ENCODE measurements at regions not wholly inside any gene's neighbourhood (a gene's known extent, or its start where the extent isn't known, plus 50 kb on each side); places are given as distances from the start of the nearest gene placed in this dataset.

DNA sequence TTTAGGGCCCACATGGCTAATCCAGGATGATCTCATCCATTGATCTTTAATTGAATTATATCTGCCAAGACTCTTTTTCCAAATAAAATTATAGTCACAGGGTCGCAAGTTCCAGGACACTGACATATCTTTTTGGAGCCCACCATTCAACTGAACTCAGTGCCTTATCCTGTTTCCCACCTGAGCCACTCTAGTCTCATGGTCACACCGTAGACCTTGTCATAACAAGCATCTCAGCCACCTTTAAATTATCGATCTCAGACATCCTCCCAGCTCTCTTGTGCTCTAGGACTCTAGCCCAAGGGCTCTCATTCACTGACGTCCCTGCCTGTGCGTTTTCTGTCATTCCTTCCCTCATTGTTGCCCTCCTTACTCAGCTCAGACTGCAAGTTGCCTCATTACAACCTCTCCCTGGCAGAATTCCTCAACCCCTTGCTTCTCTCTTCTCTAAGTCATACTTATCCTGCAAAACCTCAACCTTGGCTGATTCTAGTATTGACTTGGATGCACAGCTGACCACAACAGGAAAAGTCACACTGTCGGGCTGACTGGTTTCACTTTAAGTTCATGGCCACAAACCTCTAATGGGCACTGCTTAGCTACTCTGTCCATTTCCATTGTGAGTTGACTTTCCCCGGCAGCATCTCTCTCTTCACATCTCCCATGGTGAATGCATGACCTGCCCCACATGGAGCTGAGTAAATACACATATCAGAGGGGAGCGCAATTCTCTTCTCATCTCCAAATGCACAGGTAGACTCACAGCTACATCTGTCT, 91.0 kb upstream of the TRIM2 start (continued):
- TF ChIP-seq, protein P1, sequence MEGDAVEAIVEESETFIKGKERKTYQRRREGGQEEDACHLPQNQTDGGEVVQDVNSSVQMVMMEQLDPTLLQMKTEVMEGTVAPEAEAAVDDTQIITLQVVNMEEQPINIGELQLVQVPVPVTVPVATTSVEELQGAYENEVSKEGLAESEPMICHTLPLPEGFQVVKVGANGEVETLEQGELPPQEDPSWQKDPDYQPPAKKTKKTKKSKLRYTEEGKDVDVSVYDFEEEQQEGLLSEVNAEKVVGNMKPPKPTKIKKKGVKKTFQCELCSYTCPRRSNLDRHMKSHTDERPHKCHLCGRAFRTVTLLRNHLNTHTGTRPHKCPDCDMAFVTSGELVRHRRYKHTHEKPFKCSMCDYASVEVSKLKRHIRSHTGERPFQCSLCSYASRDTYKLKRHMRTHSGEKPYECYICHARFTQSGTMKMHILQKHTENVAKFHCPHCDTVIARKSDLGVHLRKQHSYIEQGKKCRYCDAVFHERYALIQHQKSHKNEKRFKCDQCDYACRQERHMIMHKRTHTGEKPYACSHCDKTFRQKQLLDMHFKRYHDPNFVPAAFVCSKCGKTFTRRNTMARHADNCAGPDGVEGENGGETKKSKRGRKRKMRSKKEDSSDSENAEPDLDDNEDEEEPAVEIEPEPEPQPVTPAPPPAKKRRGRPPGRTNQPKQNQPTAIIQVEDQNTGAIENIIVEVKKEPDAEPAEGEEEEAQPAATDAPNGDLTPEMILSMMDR (IDR thresholded peaks at IDR 0.05; ENCODE audit: low read depth, low read length, missing input control): no peak
- TF ChIP-seq SP1 (IDR thresholded peaks at IDR 0.05): no peak
- no peak for TF ChIP-seq JUND (IDR thresholded peaks at IDR 0.05)
- TF ChIP-seq RXRA (IDR thresholded peaks at IDR 0.05): no peak
- no peak for TF ChIP-seq NR2F2 (IDR thresholded peaks at IDR 0.05)

DNA sequence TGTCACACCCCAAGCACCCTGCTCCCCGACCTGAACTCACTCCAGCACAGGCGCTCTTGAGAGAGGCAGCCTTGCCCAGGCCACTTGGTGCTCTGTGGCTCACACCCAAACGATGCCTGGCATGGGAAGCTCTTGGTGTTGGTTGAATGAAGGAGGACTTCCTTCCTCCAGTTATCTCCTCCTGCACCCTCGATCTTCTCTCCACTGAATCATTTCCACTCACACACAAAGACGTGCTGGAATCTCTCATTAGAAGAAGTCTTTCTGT, 90.5 kb upstream of the TRIM2 start:
- no peak for DNase-seq (ENCODE audit: low spot score)
- H3K4me1 ChIP-seq (ENCODE audit: control insufficient read depth in 4 of 4, insufficient read depth in 4 of 4, low read length in 3 of 4): no peaks in the 10 kb centered on the region
- no peaks in the 10 kb centered on the region for H3K27me3 ChIP-seq (ENCODE audit: control insufficient read depth in 4 of 4, insufficient read depth in 4 of 4, low read length in 3 of 4)
- H3K9me3 ChIP-seq (ENCODE audit: control insufficient read depth in 4 of 4, low read length in 3 of 4): no peaks in the 10 kb centered on the region
- 66% methylated on average over 5 of the region's 5 CpGs for WGBS
- no peaks in the 10 kb centered on the region for H3K36me3 ChIP-seq (ENCODE audit: control insufficient read depth in 4 of 4, insufficient read depth in 3 of 4, low read depth in 1 of 4, low read length in 3 of 4)
- H3K27ac ChIP-seq (ENCODE audit: low read depth in 1 of 2, low read length in 2 of 2): no peak overlapping the region
- no peak overlapping the region for H3K9ac ChIP-seq (ENCODE audit: low read depth in 1 of 2, low read length in 2 of 2)
- no peak for TF ChIP-seq RXRA (IDR thresholded peaks at IDR 0.05)
- TF ChIP-seq HNF4G (IDR thresholded peaks at IDR 0.05): no peak
- no peak for TF ChIP-seq FOXA1 (IDR thresholded peaks at IDR 0.05)
- TF ChIP-seq, protein P2, sequence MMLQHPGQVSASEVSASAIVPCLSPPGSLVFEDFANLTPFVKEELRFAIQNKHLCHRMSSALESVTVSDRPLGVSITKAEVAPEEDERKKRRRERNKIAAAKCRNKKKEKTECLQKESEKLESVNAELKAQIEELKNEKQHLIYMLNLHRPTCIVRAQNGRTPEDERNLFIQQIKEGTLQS (IDR thresholded peaks at IDR 0.05): no peak
- TF ChIP-seq EGR1 (IDR thresholded peaks at IDR 0.05; ENCODE audit: low read depth in 2 of 2): no peak
- TF ChIP-seq GABPA (IDR thresholded peaks at IDR 0.05 in 1 of 2, conservative IDR thresholded peaks at IDR 0.05 in 1 of 2): no peak
- TF ChIP-seq, protein P3, sequence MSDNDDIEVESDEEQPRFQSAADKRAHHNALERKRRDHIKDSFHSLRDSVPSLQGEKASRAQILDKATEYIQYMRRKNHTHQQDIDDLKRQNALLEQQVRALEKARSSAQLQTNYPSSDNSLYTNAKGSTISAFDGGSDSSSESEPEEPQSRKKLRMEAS (IDR thresholded peaks at IDR 0.05): no peak
- TF ChIP-seq SP1 (IDR thresholded peaks at IDR 0.05): no peak
- TF ChIP-seq NR2F2 (IDR thresholded peaks at IDR 0.05): no peak
- TF ChIP-seq YY1 (IDR thresholded peaks at IDR 0.05): no peak
- no peak overlapping the region for H3K4me3 ChIP-seq (ENCODE audit: low read depth in 1 of 3, low read length in 3 of 3)

DNA sequence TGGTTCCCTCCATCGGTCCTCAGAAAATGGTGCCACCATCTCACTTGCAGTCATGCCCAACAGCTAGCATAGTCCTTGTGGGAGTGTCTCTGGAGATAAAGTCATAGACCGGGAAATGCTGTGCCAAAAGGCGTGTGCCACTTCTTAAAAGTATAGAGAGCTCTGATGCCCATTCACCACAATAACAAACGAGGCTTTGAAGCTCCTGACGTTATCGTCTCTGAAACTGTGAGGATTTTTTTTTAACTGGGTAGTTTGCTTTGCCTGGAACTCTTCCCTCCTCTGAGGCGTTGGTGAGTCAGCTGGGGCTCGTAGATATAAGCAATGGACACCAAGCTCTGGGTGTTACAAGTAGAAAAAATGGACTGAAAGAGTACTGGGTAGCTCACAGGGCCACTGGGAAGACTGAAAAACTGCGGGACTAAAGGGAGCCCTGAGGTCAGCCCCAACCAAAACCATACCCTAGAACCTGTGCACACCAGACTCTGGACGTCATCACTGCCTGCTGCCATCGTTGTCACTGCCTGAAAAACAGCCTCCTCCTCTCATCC, 89.4 kb upstream of the TRIM2 start:
- H3K9ac ChIP-seq (ENCODE audit: low read depth in 1 of 2, low read length in 2 of 2): no peak overlapping the region
- 78% methylated on average over 11 of the region's 11 CpGs for WGBS
- DNase-seq (ENCODE audit: low spot score): no peak
- H3K4me1 ChIP-seq (ENCODE audit: control insufficient read depth in 4 of 4, insufficient read depth in 4 of 4, low read length in 3 of 4): no peaks in the 10 kb centered on the region
- no peaks in the 10 kb centered on the region for H3K27me3 ChIP-seq (ENCODE audit: control insufficient read depth in 4 of 4, insufficient read depth in 4 of 4, low read length in 3 of 4)
- no peak overlapping the region for H3K27ac ChIP-seq (ENCODE audit: low read depth in 1 of 2, low read length in 2 of 2)
- no peaks in the 10 kb centered on the region for H3K36me3 ChIP-seq (ENCODE audit: control insufficient read depth in 4 of 4, insufficient read depth in 3 of 4, low read depth in 1 of 4, low read length in 3 of 4)
- H3K9me3 ChIP-seq (ENCODE audit: control insufficient read depth in 4 of 4, low read length in 3 of 4): no peaks in the 10 kb centered on the region
- no peak overlapping the region for H3K4me3 ChIP-seq (ENCODE audit: low read depth in 1 of 3, low read length in 3 of 3)
- no peak for TF ChIP-seq NR2F2 (IDR thresholded peaks at IDR 0.05)
- no peak for TF ChIP-seq FOXA1 (IDR thresholded peaks at IDR 0.05)
- TF ChIP-seq, protein P4, sequence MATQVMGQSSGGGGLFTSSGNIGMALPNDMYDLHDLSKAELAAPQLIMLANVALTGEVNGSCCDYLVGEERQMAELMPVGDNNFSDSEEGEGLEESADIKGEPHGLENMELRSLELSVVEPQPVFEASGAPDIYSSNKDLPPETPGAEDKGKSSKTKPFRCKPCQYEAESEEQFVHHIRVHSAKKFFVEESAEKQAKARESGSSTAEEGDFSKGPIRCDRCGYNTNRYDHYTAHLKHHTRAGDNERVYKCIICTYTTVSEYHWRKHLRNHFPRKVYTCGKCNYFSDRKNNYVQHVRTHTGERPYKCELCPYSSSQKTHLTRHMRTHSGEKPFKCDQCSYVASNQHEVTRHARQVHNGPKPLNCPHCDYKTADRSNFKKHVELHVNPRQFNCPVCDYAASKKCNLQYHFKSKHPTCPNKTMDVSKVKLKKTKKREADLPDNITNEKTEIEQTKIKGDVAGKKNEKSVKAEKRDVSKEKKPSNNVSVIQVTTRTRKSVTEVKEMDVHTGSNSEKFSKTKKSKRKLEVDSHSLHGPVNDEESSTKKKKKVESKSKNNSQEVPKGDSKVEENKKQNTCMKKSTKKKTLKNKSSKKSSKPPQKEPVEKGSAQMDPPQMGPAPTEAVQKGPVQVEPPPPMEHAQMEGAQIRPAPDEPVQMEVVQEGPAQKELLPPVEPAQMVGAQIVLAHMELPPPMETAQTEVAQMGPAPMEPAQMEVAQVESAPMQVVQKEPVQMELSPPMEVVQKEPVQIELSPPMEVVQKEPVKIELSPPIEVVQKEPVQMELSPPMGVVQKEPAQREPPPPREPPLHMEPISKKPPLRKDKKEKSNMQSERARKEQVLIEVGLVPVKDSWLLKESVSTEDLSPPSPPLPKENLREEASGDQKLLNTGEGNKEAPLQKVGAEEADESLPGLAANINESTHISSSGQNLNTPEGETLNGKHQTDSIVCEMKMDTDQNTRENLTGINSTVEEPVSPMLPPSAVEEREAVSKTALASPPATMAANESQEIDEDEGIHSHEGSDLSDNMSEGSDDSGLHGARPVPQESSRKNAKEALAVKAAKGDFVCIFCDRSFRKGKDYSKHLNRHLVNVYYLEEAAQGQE (IDR thresholded peaks at IDR 0.05): no peak
- no peak for TF ChIP-seq RXRA (IDR thresholded peaks at IDR 0.05)
- no peak for TF ChIP-seq GABPA (IDR thresholded peaks at IDR 0.05 in 1 of 2, conservative IDR thresholded peaks at IDR 0.05 in 1 of 2)
- no peak for TF ChIP-seq YY1 (IDR thresholded peaks at IDR 0.05)
- no peak for TF ChIP-seq JUND (IDR thresholded peaks at IDR 0.05)
- TF ChIP-seq, protein P1 (IDR thresholded peaks at IDR 0.05; ENCODE audit: low read depth, low read length, missing input control): no peak
- TF ChIP-seq RAD21 (IDR thresholded peaks at IDR 0.05): no peak
- no peak for TF ChIP-seq SP1 (IDR thresholded peaks at IDR 0.05)
- TF ChIP-seq TAF1 (conservative IDR thresholded peaks at IDR 0.05): no peak
- no peak for TF ChIP-seq HNF4A (conservative IDR thresholded peaks at IDR 0.05)
- TF ChIP-seq, protein P5, sequence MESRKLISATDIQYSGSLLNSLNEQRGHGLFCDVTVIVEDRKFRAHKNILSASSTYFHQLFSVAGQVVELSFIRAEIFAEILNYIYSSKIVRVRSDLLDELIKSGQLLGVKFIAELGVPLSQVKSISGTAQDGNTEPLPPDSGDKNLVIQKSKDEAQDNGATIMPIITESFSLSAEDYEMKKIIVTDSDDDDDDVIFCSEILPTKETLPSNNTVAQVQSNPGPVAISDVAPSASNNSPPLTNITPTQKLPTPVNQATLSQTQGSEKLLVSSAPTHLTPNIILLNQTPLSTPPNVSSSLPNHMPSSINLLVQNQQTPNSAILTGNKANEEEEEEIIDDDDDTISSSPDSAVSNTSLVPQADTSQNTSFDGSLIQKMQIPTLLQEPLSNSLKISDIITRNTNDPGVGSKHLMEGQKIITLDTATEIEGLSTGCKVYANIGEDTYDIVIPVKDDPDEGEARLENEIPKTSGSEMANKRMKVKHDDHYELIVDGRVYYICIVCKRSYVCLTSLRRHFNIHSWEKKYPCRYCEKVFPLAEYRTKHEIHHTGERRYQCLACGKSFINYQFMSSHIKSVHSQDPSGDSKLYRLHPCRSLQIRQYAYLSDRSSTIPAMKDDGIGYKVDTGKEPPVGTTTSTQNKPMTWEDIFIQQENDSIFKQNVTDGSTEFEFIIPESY (IDR thresholded peaks at IDR 0.05): no peak
- TF ChIP-seq, protein P2 (IDR thresholded peaks at IDR 0.05): no peak
- TF ChIP-seq HNF4G (IDR thresholded peaks at IDR 0.05): no peak
- TF ChIP-seq FOXA2 (IDR thresholded peaks at IDR 0.05): no peak
- no peak for TF ChIP-seq EGR1 (IDR thresholded peaks at IDR 0.05; ENCODE audit: low read depth in 2 of 2)
